ENCODE measurements at regions not wholly inside any gene's neighbourhood (a gene's known extent, or its start where the extent isn't known, plus 50 kb on each side); places are given as distances from the start of the nearest gene placed in this dataset.

DNA sequence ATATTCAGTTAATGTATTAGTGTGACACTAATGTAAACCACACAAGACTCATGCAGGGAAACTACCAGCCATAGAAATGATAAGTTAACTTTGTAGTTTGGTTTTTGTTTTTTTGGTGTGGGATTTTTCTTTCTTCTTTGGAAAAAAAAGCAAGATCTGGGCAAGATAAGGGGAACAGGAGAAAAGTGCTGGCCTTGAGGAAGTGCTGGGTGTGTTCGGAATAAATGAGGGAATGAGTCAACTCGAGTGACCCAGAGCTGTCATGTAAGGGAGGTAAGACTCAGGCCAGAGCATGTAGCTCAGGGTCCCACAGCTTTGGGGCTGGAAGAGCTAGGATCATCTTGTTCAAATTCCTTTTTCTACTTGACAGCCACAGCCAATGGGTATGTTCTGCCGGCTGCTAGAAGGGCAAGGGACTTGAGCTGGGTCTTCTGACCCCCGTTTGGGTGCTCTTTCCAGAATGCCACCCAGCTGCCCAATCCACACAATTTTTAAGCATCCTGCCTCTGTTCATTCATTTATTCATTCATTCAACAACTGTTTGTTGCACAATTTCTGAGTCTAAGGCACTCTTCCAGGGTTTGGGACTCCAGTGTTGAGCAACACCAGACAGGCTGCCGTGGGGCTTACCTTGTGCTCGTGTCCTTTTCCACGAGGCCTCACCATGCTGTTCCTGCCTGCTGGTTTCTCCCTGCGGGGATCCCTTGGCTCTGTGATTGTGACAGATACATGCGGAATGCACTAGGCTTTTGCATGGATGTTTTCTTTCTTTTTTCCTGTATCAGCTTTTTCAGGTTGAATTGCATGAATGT lies 54.5 kb downstream of the CLDN34 start:
- Mint-ChIP-seq H3K4me3 (peak overlapping the region; percentile 30), H3K27ac (peak overlapping the region; percentile 37), H3K27me3 (peaks cover 2% of the 10 kb centered on the region), H3K4me1 (ENCODE audit: low read depth) (peaks cover 18% of the 10 kb centered on the region), H3K36me3 (ENCODE audit: low read depth) (peaks cover 12% of the 10 kb centered on the region), H3K9me3 (no peaks in the 10 kb centered on the region)
- intact Hi-C loops (cut with micrococcal nuclease) = no loop called here

DNA sequence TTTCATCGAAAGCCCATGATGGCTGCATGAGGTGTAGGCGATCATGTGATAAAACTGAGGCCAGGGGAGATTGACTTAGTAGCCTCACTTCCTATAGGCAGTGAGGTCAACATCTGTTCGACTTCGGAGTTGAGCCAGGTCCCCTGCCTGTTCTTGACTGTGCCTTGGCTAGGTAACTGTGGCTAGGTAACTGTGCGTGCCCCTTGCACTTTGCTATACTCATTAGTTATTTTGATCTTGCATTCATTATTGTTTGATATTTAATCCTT lies 55.0 kb downstream of the CLDN34 start:
- Mint-ChIP-seq H3K4me3 (no peak overlapping the region), H3K27ac (no peak overlapping the region), H3K9me3 (no peaks in the 10 kb centered on the region), H3K27me3 (no peaks in the 10 kb centered on the region), H3K36me3 (ENCODE audit: low read depth) (peaks cover 7% of the 10 kb centered on the region), H3K4me1 (ENCODE audit: low read depth) (peaks cover 13% of the 10 kb centered on the region)
- intact Hi-C loops (cut with micrococcal nuclease) = no loop called here

DNA sequence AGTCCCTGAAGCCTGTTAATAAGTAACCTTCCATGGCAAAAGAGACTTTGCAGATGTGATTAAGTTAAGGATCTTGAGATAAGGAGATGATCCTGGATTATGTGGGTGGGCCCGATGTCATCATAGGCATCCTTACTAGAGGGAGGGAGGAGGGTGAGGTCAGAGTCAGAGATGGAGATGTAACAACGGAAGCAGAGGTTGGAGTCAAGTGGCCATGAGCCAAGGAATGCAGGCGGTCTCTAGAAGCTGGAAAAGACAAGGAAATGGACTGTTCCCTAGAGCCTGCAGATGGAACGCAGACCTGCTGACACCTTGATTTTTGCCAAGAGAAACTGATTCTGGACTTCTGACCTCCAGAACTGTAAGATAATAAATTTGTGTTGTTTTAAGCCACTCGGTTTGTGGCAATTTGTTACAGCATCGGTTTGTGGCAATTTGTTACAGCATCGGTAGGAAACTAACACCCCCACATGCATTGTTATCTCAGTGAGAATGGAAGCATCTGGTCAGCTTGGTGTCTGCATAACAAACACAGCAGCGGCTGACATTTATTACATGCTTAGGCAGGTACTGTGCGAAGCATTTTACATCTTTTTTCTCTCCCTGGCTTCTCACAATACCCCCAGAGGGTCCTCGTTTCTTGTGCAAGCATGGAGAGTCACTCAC lies 55.6 kb downstream of the CLDN34 start:
- H3K9me3 Mint-ChIP-seq = no peaks in the 10 kb centered on the region
- intact Hi-C loops (cut with micrococcal nuclease) = no loop called here
- H3K4me3 Mint-ChIP-seq = no peak overlapping the region
- H3K27ac Mint-ChIP-seq = no peak overlapping the region
- H3K36me3 Mint-ChIP-seq (ENCODE audit: low read depth) = peaks cover 11% of the 10 kb centered on the region
- H3K4me1 Mint-ChIP-seq (ENCODE audit: low read depth) = peaks cover 12% of the 10 kb centered on the region
- no peaks in the 10 kb centered on the region for H3K27me3 Mint-ChIP-seq

DNA sequence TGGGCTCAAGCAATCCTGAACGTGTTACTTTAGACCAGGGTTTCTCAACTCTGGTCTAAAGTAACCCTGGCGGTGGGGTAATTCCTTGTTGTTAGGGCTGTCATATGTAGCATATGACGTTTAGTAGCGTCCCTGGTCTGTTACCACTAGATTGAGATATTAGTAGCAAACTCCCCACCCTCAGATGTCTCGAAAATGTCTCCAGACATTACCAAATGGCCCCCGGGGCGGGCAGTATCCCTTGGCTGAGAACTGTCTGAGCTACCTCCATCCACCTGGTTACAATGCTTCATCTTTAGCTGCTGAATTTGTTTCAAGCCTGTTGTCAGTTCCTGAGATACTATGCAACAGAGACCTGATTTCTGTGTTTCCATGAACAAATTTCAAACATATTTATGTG lies 56.7 kb downstream of the CLDN34 start:
- Mint-ChIP-seq H3K36me3 (ENCODE audit: low read depth) (peaks cover 12% of the 10 kb centered on the region), H3K4me1 (ENCODE audit: low read depth) (peaks cover 12% of the 10 kb centered on the region), H3K27me3 (no peaks in the 10 kb centered on the region), H3K4me3 (no peak overlapping the region), H3K27ac (no peak overlapping the region), H3K9me3 (no peaks in the 10 kb centered on the region)
- intact Hi-C loops (cut with micrococcal nuclease) = no loop called here

DNA sequence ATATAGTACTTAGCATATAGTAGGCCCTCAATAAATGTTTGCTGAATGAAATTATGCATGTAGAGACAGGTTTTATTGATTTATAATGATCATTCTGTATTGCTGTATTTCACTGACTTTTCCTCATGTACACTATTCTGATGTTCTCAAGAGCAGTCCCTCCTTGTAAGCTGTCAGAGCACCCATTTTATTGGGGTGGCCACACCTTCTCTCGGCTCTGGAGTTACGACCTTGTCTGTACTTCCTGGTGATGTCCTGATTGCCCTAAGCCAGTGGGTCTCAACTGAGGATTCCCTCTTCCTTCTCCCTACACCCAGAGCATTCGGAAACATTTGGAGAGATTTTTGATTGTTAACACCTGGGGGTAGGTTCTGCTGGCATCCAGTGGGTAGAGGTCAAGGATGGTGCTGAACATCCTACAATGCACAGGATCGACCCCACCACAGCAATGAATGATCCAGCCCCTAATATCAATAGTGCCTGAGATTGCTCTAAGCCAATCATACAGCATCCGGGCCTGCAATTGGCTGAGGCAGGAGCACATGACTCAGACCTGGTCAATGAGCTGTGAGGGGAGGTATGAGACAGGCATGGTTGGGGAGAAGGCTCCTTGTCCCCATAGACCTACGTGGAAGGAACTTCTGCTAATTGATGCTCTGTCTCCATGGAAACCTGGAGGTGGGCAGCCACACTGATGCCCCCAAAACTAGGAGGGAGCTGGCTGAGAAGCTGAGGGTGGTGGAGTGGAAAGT lies 58.8 kb downstream of the CLDN34 start:
- intact Hi-C loops (cut with micrococcal nuclease) = no loop called here
- peaks cover 12% of the 10 kb centered on the region for H3K4me1 Mint-ChIP-seq (ENCODE audit: low read depth)
- H3K27me3 Mint-ChIP-seq = no peaks in the 10 kb centered on the region
- H3K4me3 Mint-ChIP-seq = no peak overlapping the region
- peaks cover 12% of the 10 kb centered on the region for H3K36me3 Mint-ChIP-seq (ENCODE audit: low read depth)
- no peaks in the 10 kb centered on the region for H3K9me3 Mint-ChIP-seq
- no peak overlapping the region for H3K27ac Mint-ChIP-seq

DNA sequence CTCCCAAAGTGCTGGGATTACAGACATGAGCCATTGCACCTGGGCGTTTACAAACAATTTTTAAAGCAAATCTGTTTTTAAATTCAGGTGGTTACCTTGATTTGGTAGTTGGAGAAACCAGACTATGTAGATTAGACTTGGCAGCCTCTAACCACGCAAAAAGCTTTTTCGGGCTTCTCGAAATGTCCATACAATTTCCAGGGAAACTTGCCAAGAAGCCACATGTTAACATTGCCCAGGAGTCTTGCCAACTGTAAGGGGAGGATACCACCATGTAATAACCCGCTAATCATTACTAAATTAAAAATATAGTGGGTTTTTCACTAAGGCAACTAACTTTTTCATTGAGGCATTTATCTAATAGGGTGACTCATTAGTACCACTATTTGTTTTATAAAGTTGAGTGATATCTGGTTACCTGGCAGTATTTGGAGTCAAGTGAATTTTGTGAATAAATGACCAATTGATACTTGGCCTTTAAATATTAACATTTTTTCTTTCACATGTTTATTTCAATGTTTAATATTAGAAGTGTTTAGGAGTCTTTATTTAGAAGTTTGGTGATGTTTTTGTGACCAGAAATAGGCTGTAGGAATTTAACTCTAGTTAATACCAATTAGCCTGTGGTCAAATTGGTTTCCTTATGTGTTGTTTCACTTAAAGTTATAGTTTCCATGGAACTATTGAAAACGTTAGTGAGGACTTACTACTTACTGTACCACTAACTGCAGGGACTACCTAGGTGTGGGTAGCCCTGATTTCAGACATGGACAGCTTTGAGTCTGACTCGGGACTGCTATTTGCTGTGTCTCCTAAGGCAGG lies 61.3 kb downstream of the CLDN34 start:
- intact Hi-C loops (cut with micrococcal nuclease) = no loop called here
- no peaks in the 10 kb centered on the region for H3K9me3 Mint-ChIP-seq
- peaks cover 17% of the 10 kb centered on the region for H3K4me1 Mint-ChIP-seq (ENCODE audit: low read depth)
- no peak overlapping the region for H3K4me3 Mint-ChIP-seq
- peaks cover 12% of the 10 kb centered on the region for H3K36me3 Mint-ChIP-seq (ENCODE audit: low read depth)
- H3K27ac Mint-ChIP-seq = no peak overlapping the region
- no peaks in the 10 kb centered on the region for H3K27me3 Mint-ChIP-seq

DNA sequence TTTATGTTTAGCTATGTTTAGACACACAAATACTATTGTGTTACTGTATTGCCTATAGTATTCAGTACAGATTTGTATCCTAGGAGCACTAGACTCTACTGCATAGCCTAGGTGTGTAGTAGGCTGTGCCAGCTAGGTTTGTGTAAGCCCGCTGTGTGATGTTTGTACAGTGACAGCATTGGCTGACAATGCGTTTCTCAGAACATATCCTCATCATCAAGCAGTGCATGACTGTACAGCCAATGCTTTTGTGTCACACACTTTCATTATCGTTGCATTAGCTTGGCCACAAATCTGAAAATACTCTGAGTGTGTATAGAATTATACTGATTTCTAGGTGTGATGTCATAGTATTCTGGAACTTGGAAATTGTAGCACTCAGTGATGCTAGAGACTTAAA lies 63.4 kb downstream of the CLDN34 start:
- intact Hi-C loops (cut with micrococcal nuclease) = no loop called here
- H3K36me3 Mint-ChIP-seq (ENCODE audit: low read depth) = peaks cover 12% of the 10 kb centered on the region
- H3K4me1 Mint-ChIP-seq (ENCODE audit: low read depth) = peaks cover 17% of the 10 kb centered on the region
- no peaks in the 10 kb centered on the region for H3K27me3 Mint-ChIP-seq
- H3K27ac Mint-ChIP-seq = no peak overlapping the region
- no peak overlapping the region for H3K4me3 Mint-ChIP-seq
- no peaks in the 10 kb centered on the region for H3K9me3 Mint-ChIP-seq

DNA sequence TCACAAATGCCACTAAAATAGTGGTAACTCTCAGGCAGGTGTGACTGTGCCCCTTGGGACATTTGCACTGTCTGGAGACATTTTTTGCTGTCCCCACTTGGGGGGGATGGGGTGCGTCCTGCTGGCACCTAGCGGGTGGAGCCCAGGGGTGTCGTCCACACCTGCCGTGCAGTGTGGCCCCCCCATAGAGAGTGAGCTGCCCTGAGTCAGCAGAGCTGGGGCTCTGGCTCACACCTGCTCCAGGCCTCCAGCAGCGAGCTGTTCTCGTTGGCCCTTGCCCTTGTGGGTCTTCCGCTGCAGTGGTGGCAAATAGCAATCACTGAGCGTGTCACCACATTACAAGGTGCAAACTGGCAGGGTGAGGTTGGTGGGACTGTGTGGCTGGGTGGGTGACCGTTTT lies 64.6 kb downstream of the CLDN34 start:
- intact Hi-C loops (cut with micrococcal nuclease) = no loop called here
- Mint-ChIP-seq H3K36me3 (ENCODE audit: low read depth) (peaks cover 6% of the 10 kb centered on the region), H3K27me3 (no peaks in the 10 kb centered on the region)

DNA sequence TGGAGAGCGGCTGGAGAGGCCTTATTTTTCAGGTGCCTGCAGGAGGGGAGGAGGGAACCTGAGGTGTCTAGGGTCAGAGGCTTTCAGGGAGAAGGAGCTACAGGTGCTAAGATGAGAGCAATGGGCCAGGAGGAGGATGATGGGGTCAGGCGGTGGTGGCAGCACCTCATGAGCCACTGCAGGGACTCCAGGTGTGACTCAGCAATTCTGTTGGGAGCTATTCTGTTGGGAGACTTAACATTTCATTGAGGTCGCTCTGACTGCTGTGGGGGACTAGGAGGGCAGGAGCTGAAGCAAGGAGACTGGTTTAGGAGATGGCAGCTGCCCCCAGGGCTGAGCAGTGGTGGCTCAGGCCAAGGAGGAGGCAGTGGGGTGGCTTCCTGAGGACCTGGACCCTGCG lies 65.0 kb downstream of the CLDN34 start:
- Mint-ChIP-seq H3K9me3 (no peaks in the 10 kb centered on the region), H3K27ac (peak overlapping the region; percentile 79), H3K4me1 (ENCODE audit: low read depth) (peaks cover 17% of the 10 kb centered on the region), H3K36me3 (ENCODE audit: low read depth) (peaks cover 6% of the 10 kb centered on the region), H3K4me3 (no peak overlapping the region), H3K27me3 (no peaks in the 10 kb centered on the region)
- intact Hi-C loops (cut with micrococcal nuclease) = no loop called here

More for the DNA sequence above, 64.6 kb downstream of the CLDN34 start:
- Mint-ChIP-seq H3K4me3 (no peak overlapping the region), H3K27ac (peak overlapping the region; percentile 79), H3K4me1 (ENCODE audit: low read depth) (peaks cover 17% of the 10 kb centered on the region), H3K9me3 (no peaks in the 10 kb centered on the region)

DNA sequence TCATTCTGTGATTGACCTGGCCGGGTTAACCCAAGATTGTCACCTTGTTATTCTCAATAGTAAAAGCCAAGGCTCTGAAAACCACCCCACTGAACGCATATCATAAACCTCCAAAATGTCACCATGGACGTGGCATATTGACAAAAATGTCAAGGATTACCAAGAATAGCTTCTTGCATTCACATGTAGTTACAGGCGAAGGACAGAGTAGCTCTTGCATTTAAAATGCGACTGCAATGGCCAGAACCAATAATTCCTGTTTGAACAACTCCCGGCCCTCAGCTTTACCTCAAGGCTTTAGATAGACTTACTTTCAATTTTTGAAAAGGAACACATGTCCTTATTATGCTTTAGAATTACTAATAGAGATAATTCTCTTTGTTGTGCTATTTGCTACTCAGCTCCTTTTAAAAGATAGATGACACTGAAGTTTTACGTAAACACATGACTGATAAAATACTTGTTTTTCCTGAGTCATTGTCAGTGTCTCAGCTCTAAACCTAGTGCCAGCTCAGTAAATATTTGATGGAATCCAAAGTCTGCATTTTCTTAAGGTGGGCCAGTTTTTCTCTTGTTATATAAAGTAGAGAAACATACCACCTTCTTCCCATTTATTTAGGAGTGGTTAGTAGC lies 66.3 kb downstream of the CLDN34 start:
- Mint-ChIP-seq H3K4me3 (no peak overlapping the region), H3K9me3 (no peaks in the 10 kb centered on the region), H3K27ac (no peak overlapping the region), H3K36me3 (ENCODE audit: low read depth) (no peaks in the 10 kb centered on the region), H3K27me3 (no peaks in the 10 kb centered on the region), H3K4me1 (ENCODE audit: low read depth) (peaks cover 17% of the 10 kb centered on the region)
- intact Hi-C loops (cut with micrococcal nuclease) = no loop called here

DNA sequence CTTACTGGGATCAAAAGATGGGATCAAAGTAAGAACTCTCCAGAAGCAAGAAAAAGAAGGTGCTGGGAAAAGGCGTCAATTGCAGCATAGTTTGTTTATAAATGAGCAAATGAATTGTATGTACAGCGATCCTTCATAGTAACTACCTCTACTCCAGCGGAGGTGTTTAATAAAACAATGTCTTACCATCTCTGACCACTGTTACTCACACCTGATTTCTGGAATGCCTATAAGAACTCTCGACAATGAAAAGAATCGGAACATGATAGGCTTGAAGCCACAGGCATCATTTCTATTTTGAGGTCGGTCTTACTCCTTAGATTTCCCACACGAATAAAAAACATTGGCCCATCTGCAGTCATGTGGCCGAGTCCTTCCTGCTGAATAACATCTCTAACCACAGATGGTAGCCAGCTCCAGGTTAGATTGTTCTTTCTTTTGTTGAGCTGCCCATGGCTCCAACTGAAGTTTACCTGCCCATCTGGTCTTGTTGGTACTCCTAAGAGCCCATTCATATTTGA lies 67.6 kb downstream of the CLDN34 start:
- no peak overlapping the region for H3K27ac Mint-ChIP-seq
- no peaks in the 10 kb centered on the region for H3K36me3 Mint-ChIP-seq (ENCODE audit: low read depth)
- intact Hi-C loops (cut with micrococcal nuclease) = no loop called here
- no peaks in the 10 kb centered on the region for H3K9me3 Mint-ChIP-seq
- H3K4me3 Mint-ChIP-seq = no peak overlapping the region
- H3K4me1 Mint-ChIP-seq (ENCODE audit: low read depth) = peaks cover 17% of the 10 kb centered on the region
- H3K27me3 Mint-ChIP-seq = no peaks in the 10 kb centered on the region

DNA sequence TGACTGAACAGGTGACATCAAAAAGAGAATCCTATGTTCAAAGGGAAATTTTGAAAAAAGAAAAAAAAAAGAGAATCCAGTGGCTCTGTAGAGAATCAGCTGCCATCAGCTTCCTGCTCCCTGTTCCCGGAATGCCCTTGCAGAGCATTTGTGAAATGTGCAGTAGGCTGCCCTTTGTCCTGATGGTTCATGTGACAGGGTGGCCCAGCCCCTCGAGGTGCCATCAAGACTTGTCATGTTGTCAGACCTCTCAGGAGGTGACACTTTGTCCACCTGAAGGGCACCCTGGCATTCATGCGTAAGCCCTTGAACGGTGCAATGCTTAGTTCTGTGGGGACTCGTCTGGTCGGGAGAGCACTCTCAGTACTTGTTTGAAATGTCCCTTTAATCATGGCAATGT lies 71.4 kb downstream of the CLDN34 start:
- no peaks in the 10 kb centered on the region for H3K4me1 Mint-ChIP-seq (ENCODE audit: low read depth)
- no peak overlapping the region for H3K27ac Mint-ChIP-seq
- H3K36me3 Mint-ChIP-seq (ENCODE audit: low read depth) = no peaks in the 10 kb centered on the region
- no peaks in the 10 kb centered on the region for H3K9me3 Mint-ChIP-seq
- H3K4me3 Mint-ChIP-seq = no peak overlapping the region
- H3K27me3 Mint-ChIP-seq = no peaks in the 10 kb centered on the region
- intact Hi-C loops (cut with micrococcal nuclease) = no loop called here

Data from dendritic cell treated with granulocyte-macrophage colony-stimulating factor and Interleukin-4, amounts not matched to agents 40 ng/mL and 50 ng/mL, for 4 days (primary cell).